HEK293T (cell line): ENCODE measurements at regions not wholly inside any gene's neighbourhood (a gene's known extent, or its start where the extent isn't known, plus 50 kb on each side); places are given as distances from the start of the nearest gene placed in this dataset.

ENCODE experiments used
- ELF4 ChIP-seq: fragments of 450-650 bp; IDR thresholded peaks from 2 replicates; pipeline ENCODE4 v1.6.1; 2017; ENCODE audit warnings: antibody characterized with exemption
- PKNOX1 ChIP-seq: fragments of 450-650 bp; IDR thresholded peaks from 2 replicates; pipeline ENCODE4 v1.6.1; 2016
- SUZ12 ChIP-seq: fragments of 450-650 bp; IDR thresholded peaks from 2 replicates; pipeline ENCODE4 v1.6.1; 2016; ENCODE audit warnings: mild to moderate bottlenecking
- TARDBP ChIP-seq: fragments of 450-650 bp; IDR thresholded peaks from 2 replicates; pipeline ENCODE4 v1.6.1; 2016

GRCh38 chr6:80519811-80520594 lies 413.5 kb downstream of the BCKDHB start:
- TF ChIP-seq SUZ12 (no peak), TARDBP (no peak), PKNOX1 (no peak), ELF4 (no peak)
